Islet precursor cell (in vitro differentiated cells): ENCODE measurements at regions not wholly inside any gene's neighbourhood (a gene's known extent, or its start where the extent isn't known, plus 50 kb on each side); places are given as distances from the start of the nearest gene placed in this dataset.

Experiments
- DNase-seq: peaks from one replicate; pipeline ENCODE4 v3.0.0-alpha.2; 2018

- DNase-seq = no peak
Measured at GRCh38 chr7:27299861-27300260, 57.3 kb downstream of the EVX1 start.

GRCh38 chr7:27300421-27300820, 57.8 kb downstream of the EVX1 start:
- peak; percentile 84 for DNase-seq

GRCh38 chr7:27302590-27302989, 60.0 kb downstream of the EVX1 start:
- DNase-seq = no peak

- no peak for DNase-seq
Measured at GRCh38 chr7:27303026-27303425, 60.4 kb downstream of the EVX1 start.

GRCh38 chr7:27305854-27306253, 63.3 kb downstream of the EVX1 start:
- DNase-seq = no peak

GRCh38 chr7:27312820-27313219, 70.2 kb downstream of the EVX1 start:
- no peak for DNase-seq

- peak; percentile 71 for DNase-seq
Measured at GRCh38 chr7:27314111-27314510, 71.5 kb downstream of the EVX1 start.

GRCh38 chr7:27315066-27315465, 72.5 kb downstream of the EVX1 start:
- DNase-seq = no peak

GRCh38 chr7:27316311-27316710, 73.7 kb downstream of the EVX1 start:
- DNase-seq = no peak

- no peak for DNase-seq
Measured at GRCh38 chr7:27324246-27324645, 81.6 kb downstream of the EVX1 start.

GRCh38 chr7:27329909-27330308, 87.3 kb downstream of the EVX1 start:
- DNase-seq = no peak

- DNase-seq = no peak
Measured at GRCh38 chr7:27339478-27339877, 96.9 kb downstream of the EVX1 start.

- no peak for DNase-seq
Measured at GRCh38 chr7:27344471-27344870, 101.9 kb downstream of the EVX1 start.

- no peak for DNase-seq
Measured at GRCh38 chr7:27345164-27345887, 102.7 kb downstream of the EVX1 start.

- no peak for DNase-seq
Measured at GRCh38 chr7:27345997-27346396, 103.4 kb downstream of the EVX1 start.

GRCh38 chr7:27346531-27347275, 104.1 kb downstream of the EVX1 start:
- peak; percentile 97 for DNase-seq

- peak; percentile 96 for DNase-seq
Measured at GRCh38 chr7:27347276-27347640, 104.7 kb downstream of the EVX1 start.

- no peak for DNase-seq
Measured at GRCh38 chr7:27349621-27350020, 107.0 kb downstream of the EVX1 start.

GRCh38 chr7:27351137-27351536, 108.5 kb downstream of the EVX1 start:
- DNase-seq = no peak

GRCh38 chr7:27351786-27352185, 109.2 kb downstream of the EVX1 start:
- no peak for DNase-seq

GRCh38 chr7:27359181-27360125, 116.9 kb downstream of the EVX1 start:
- no peak for DNase-seq

GRCh38 chr7:27361522-27361921, 118.9 kb downstream of the EVX1 start:
- DNase-seq = no peak

GRCh38 chr7:27362026-27362425, 119.4 kb downstream of the EVX1 start:
- DNase-seq = no peak
